ENCODE measurements at regions not wholly inside any gene's neighbourhood (a gene's known extent, or its start where the extent isn't known, plus 50 kb on each side); places are given as distances from the start of the nearest gene placed in this dataset.

GRCh38 chr2:180891360-180891759 is 89.0 kb upstream of the UBE2E3 start:
- DNase-seq (ENCODE audit: low read depth, low spot score) (no peak), ATAC-seq (no peak)
- H3K36me3 ChIP-seq (ENCODE audit: control insufficient read depth, insufficient read depth, low read length), result no peaks in the 10 kb centered on the region
- no peaks in the 10 kb centered on the region for H3K27me3 ChIP-seq (ENCODE audit: control insufficient read depth, insufficient read depth, low read length)
- in situ Hi-C loops (cut with HindIII; ENCODE audit: low pct_unique_long_range_greater_than_20kb, low sequenced_read_pairs), result no loop called here
- H3K4me1 ChIP-seq (ENCODE audit: control insufficient read depth, insufficient read depth, low read length), result no peaks in the 10 kb centered on the region
- intact Hi-C loops (cut with micrococcal nuclease; ENCODE audit: unreplicated experiment), result no loop called here
- TF ChIP-seq POLR2AphosphoS5 (IDR thresholded peaks at IDR 0.05; ENCODE audit: low read depth, low read length), result no peak
- no peak for TF ChIP-seq TCF7L2 (IDR thresholded peaks at IDR 0.05; ENCODE audit: low read depth, low read length)
- no peak for TF ChIP-seq REST (IDR thresholded peaks at IDR 0.05; ENCODE audit: insufficient read depth in 1 of 2, low read depth in 2 of 2, low read length in 1 of 2)
- no peak for TF ChIP-seq CTCF (IDR thresholded peaks at IDR 0.05)
- TF ChIP-seq SIN3A (IDR thresholded peaks at IDR 0.05; ENCODE audit: borderline replicate concordance, insufficient read depth, low read depth, low read length), result no peak
- H3K4me3 ChIP-seq (ENCODE audit: low read depth in 2 of 2, low read length in 2 of 2), result no peak overlapping the region
- BruUV-seq (replicated peaks), result no TSS peak
- no peak overlapping the region for H3K27ac ChIP-seq (ENCODE audit: low read length)
- ChIA-PET CTCF (no interaction called here), POLR2A (no interaction called here)
- no peaks in the 10 kb centered on the region for H3K9me3 ChIP-seq (ENCODE audit: control insufficient read depth, insufficient read depth, low read depth, low read length)

GRCh38 chr2:180890781-180891180 is 89.6 kb upstream of the UBE2E3 start:
- Histone ChIP-seq H3K9me3 (ENCODE audit: control insufficient read depth, insufficient read depth, low read depth, low read length) (no peaks in the 10 kb centered on the region), H3K4me3 (ENCODE audit: low read depth in 2 of 2, low read length in 2 of 2) (no peak overlapping the region), H3K4me1 (ENCODE audit: control insufficient read depth, insufficient read depth, low read length) (no peaks in the 10 kb centered on the region), H3K36me3 (ENCODE audit: control insufficient read depth, insufficient read depth, low read length) (no peaks in the 10 kb centered on the region), H3K27ac (ENCODE audit: low read length) (no peak overlapping the region), H3K27me3 (ENCODE audit: control insufficient read depth, insufficient read depth, low read length) (no peaks in the 10 kb centered on the region)
- ChIA-PET POLR2A (no interaction called here), CTCF (no interaction called here)
- TF ChIP-seq SIN3A (IDR thresholded peaks at IDR 0.05; ENCODE audit: borderline replicate concordance, insufficient read depth, low read depth, low read length) (no peak), POLR2AphosphoS5 (IDR thresholded peaks at IDR 0.05; ENCODE audit: low read depth, low read length) (no peak), CTCF (IDR thresholded peaks at IDR 0.05) (no peak), REST (IDR thresholded peaks at IDR 0.05; ENCODE audit: insufficient read depth in 1 of 2, low read depth in 2 of 2, low read length in 1 of 2) (no peak), TCF7L2 (IDR thresholded peaks at IDR 0.05; ENCODE audit: low read depth, low read length) (no peak)
- DNase-seq (ENCODE audit: low read depth, low spot score), result no peak
- BruUV-seq (replicated peaks), result no TSS peak
- in situ Hi-C loops (cut with HindIII; ENCODE audit: low pct_unique_long_range_greater_than_20kb, low sequenced_read_pairs) (no loop called here), intact Hi-C loops (cut with micrococcal nuclease; ENCODE audit: unreplicated experiment) (no loop called here)
- ATAC-seq, result no peak
